Central memory CD4-positive, alpha-beta T cell (primary cell): ENCODE measurements at regions not wholly inside any gene's neighbourhood (a gene's known extent, or its start where the extent isn't known, plus 50 kb on each side); places are given as distances from the start of the nearest gene placed in this dataset.

Experiments
- DNase-seq: peaks from one replicate; pipeline ENCODE4 v3.0.0; 2022

DNA sequence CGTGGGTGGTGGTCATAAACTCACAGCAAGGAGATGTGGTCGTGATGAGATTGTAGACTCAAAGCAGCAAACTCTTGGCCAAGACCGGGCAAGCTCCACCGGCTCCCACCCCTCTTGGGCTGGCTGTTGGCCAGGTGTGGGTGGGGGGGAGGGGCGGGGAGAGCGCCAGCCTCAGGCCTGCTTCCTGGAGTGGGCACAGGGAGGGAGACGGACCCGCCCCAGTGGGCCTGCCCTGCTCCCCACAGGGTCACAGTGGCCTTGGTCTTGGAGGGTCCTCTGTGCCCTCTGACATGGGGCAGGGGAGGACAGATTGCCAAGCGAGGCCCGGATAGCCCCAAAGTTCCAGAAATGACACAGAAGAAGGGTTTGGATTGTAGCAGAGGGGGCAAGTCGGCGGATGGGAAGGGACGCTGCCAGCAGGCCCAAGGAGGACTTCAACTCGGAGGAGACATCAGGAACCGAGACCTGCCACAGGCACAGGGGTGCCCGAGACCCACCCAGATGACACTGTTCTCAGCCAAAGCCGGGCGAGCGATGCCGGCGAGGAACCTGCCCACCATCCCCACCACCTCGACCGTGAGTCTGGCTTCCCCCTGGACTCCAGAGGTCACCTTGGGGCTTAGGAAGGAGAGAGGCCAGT, 85.4 kb upstream of the ACTRT2 start:
- no peak for DNase-seq

DNA sequence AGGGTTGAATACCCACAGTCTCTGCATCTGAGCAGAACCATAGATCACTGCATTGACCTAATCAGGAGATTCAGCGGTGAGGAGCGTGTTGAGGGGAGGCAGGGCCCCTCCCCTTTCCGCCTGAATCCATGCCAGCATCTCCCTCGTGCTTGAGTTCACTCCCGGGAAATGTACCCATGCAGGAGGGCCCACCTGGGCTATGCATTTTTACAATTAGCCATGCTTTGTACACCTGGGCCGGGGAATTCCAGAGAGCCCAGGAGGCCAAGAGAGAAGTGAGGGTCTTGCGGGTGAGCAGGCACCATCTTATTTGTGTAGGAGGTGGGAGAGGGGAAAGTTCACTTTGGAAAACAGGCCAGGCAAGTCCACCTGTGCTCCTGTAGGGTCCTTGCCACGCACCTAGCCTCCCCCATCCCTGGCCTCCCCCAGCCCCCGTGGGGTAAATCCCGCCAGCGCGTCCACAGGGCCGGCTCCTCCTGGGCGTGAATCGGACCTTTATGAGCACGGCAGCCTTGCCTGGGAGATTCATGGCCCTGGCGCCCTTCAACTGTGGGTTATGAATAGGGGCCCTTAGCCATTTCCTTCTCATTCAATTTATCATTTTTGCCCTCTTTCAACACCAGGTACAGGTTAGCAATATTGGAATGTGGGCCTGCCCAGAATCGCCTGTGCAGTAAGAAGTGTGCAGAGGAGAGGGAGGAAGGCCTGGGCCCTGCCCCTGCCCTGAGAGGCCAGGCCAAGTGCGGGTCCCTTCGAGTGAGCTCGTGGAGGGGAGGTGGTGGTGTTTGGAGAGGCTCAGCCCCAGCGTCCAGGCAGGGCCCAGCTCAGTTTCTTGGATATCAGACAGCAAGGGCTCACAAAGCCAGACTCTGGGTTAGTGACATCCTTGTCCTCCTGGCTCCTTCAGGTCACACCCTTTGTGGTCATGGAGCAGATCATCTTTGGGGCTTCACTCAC, 84.4 kb upstream of the ACTRT2 start:
- DNase-seq = no peak

DNA sequence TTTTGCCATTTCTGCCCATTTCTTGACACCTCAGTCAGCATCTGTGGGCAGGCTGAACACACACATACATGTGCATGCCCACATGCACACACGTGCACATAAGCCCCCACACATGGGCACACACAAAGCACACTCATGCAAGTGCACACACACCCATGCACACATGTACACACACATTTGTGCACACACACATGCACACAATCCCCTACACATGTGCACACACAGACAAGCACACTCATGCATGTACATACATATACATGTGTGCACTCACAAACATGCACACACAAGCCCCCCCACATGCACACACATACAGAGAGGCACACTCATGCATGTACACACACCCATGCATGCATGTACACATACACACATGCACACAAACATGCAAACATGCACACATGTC, 83.5 kb upstream of the ACTRT2 start:
- no peak for DNase-seq

DNA sequence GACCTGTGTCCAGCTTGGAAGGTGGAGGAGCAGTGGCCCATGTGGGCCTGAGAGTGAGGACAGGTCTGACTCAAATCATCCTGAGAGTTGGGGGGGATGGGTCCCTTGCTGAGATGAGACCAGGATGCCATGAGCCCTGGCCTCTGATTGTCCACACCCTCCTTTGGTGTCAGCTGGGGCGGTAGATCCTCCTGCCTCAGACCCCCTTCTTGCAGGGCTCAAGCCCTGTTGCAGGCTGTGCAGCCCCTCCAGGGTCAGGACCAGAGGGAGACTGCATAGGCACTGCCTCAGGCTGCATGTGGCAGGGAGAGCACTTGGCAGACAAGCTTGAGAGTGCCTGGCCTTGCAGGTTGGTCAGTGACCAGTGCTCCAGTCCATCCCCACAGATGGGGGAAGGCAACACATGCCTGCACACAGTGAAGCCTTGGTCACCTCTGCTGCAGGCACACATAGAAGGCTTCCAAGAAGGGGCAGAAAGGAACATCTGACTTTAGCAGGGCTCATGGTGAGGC, 82.2 kb upstream of the ACTRT2 start:
- DNase-seq = no peak

DNA sequence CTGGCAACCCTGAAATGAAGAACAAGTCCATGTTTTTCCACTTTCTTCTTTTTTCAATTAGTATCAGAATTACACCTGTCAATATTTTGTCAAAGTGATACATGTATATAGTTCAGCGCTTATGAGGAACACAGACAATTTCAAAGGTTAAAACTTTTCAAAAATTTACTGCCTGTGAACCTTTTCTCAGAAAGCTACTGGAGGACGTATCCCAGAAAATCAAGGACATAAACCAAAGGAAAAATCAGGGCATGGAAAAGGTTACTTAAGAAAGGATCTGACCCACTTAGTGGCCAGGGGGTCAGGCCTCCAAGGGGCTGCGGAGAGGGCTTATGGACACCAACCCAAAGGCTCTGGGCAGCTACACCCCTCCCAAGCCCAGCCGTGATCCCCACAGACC, 81.1 kb upstream of the ACTRT2 start:
- no peak for DNase-seq

DNA sequence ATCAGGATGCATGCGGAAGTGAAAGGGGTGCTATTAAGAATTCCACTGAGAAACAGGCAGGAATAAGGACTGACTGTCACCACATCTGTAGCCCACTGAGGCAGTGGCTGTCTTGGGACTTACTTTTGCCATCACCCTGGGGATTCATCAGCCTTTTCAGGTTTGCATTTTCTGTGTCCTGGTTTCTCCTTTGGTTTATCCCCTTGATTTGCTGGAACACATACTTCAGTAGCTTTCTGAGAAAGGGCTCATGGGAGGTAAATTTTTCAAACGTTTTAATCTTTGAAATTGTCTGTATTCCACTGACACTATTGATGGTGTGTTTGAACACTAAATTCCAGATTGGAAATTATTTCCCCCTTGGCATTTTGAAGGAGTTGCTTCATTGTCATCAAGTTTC, 80.2 kb upstream of the ACTRT2 start:
- DNase-seq = no peak

DNA sequence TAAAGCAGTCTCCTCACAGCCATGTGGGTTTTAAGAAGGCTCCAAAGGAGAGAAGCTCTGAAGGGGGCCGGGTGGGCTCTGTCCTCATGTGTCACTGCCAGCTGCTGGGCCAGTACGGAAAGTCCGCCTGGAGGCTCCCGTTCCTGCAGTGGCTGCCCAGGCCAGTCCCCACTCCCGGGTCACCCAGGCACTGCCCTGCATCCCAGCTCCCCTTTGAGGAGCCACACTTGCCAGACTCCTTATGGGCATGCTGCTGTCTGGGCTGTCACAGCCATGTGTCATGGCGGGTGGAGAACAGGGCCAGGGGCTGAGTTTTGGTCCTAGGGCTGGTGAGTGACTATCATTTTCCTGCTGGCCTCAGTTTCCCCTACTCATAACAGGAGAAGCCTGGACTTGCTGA, 79.4 kb upstream of the ACTRT2 start:
- no peak for DNase-seq

DNA sequence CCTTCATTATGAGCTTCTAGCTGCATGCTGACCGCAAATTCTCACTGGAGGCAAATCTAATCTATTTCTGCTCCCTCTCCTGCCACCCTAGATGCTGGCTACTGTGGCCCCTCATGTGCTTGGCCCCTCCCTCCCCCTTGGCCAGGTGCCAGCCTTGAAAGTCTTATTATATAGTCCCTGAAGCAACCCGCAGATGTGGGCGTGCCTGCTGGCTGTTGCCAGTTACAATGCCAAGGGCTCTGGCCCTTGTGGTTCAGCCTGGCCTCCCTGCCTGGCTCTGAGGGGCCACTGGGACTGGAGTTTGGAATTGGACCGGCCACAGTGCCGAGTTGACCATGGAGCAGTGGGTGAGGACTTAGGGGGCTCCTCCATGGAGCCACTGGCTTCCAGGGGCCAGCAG, 78.9 kb upstream of the ACTRT2 start:
- no peak for DNase-seq

DNA sequence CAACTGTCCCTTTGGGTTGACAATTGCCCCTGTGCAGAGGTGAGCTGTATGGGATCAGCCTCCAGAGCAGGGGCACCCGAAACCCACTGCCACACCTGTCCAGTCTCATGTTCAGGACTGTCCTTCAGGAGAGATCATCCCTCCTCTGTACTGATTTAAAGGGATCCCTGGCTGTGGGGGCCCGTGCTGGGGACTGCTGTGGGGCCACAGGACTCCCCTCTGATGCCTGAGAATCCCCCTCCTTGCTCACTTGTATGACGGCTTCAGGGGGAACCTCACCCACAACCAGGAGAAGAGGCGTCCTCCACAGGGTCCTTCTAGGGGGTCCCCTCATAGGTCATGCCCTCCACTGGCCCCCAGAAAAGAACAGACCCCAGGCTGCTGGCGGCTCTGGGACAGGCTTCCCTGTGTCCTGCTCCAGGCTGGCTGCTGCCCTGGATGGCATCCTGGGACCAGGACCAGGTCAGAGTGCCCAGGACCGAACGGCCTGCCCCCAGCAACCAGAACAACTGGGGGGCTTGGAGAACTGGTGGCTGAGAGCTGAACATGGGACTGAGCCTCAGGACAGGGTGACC, 77.5 kb upstream of the ACTRT2 start:
- DNase-seq = no peak

DNA sequence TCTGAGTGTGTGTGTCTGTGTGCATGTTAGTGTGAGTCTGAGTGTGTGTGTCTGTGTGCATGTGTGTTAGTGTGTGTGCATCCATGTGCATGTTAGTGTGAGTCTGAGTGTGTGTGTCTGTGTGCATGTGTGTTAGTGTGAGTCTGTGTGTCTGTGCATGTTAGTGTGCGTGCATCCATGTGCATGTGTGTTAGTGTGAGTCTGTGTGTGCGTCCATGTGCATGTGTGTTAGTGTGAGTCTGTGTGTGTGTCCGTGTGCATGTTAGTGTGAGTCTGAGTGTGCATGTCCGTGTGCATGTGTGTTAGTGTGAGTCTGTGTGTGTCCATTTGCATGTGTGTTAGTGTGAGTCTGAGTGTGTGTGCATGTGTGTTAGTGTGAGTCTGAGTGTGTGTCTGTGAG, 76.6 kb upstream of the ACTRT2 start:
- no peak for DNase-seq

DNA sequence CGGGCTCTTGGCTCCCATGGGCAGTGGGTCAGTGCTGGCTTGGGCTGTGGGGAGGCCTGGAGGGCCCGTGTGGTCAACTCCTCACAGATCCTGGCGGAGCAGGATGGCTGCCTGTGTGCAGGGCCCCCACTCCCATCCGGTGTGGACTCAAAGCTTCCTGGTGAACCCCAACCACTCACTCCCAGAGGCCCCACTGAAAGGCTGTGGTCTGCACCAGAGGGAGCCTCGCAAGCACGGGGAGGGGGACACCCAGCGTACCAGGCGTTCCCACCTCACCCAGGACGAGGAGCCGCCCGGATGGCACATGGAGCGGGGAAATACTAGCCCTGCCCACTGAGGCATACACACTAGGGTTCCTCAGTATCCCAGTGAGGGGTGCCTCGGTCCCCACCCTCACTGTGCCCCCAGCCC, 75.4 kb upstream of the ACTRT2 start:
- no peak for DNase-seq

DNA sequence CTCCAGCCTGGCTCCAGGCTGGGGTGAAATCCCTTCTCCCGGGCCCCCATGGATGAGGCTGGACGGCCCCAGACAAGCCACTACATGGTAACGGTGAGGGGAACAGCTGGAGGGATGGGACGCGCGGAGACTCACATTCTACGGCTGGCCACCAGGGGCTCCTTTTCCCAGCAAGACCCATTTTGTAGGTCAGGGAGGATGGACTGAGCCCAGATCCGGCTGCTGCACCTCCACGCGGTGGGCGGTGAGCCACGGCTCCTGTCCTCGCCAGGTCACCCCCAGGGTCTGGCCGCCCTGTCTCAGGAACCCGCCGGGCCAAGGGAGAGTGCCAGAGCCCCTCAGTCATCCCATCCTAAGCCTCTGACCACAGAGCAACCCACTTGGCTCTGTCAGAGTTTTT, 75.0 kb upstream of the ACTRT2 start:
- DNase-seq = no peak

DNA sequence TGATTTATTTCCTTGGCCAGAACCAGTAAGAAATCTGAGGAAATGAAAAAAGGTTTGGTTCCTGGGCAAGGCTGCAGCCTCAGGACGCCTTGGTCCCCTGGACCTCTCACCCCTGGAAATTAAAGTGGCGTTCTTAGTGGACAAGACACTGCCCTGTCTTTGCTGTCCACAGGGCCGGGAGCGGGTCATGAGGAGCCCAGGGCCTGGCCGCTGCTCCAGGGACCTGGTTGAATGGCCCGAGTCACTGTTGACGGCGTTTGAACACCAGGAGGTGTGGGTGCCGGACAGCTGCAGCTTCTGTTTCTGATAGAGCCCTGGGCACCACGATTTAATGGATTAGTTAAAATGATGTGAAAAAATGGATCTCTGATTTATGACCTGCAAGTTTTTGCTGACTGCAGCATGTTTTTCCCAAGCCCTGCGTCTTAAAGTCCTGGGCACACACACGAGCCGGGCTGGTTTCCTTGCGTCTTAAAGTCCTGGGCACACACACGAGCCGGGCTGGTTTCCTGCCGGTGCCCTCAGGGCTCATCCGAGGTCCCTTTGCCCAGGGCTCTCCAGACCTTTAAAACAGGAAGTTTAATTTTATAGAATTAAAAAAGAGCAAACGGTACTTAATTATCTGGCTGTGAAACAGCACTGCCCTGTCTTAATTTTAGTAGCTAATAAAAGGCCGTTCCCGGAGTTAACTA, 74.1 kb upstream of the ACTRT2 start:
- no peak for DNase-seq

DNA sequence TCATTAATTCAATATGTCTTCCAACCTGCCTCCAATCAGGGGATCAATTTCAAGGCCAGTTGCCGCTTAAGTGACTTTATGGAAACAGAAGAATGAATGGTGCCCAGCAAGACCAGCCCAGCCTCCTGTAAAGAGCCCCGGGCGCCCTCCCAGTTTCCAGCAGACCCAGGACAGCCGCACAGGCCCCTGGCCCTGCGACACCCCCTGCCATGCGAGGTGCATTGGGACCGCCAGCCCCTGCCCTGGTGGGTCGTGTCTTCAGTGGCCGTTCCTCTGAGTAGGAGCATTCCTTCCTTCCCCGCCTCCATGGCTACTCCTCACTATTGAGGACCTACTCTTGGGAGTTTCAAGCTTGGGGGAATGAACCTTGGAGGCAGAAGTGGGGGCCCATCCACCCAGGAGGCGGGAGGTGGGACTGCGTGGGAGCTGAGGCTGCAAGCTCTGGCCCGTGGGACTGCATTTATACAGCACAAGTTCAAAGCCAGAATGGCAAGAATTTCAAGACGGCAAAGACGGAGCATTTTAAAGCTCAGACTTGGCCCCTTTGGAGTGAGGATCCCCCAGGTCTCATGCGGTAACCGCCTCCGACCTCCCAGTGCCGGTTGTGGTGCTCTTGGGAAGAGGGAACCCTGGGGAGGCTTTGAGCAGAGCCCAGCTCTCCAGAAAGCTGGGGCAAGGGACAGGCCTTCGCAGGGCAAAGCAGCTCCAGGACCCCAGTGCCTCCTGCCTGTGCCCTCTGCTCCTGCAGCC, 73.1 kb upstream of the ACTRT2 start:
- no peak for DNase-seq

DNA sequence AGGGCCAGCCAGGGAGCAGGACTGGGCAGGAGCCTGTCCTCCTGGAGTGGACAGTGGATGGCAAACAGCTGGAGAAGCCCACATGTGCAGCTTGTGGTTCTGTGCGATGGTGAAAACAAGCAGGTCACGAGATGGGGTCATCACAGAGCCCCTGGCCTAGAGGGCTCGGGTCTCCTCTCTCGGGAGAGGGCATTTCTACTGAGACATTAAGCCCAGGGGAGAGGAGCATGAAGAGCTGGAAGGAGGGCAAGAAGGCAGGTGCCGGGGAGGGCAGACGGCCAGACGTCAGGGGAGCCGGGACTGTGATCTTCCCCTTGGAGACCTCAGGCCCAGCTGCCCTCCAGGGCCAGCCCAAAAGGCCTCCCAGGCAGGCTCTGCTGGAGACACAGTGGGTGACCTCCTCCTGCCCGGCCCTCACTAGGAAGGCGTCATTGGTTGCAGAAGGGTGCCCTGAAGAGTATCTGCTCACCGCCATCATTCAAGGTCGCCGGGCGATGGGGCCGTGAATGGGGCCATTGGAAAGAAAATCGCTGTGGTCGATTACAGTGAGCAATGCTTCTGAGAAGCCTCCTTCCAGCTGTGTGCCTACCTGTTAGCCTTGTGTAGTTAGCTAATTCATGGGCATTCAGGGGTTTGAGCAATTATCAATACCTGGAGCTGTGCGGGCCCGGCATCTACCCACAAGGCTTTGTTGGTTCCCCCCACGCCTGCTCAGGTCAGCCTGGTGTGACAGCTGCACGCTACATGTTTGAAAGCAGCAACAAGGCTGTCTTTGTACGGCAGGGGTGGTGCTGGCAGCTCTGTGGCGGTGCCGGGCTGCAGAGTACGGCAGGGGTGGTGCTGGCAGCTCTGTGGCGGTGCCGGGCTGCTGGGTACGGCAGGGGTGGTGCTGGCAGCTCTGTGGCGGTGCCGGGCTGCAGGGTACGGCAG, 72.3 kb upstream of the ACTRT2 start:
- no peak for DNase-seq

DNA sequence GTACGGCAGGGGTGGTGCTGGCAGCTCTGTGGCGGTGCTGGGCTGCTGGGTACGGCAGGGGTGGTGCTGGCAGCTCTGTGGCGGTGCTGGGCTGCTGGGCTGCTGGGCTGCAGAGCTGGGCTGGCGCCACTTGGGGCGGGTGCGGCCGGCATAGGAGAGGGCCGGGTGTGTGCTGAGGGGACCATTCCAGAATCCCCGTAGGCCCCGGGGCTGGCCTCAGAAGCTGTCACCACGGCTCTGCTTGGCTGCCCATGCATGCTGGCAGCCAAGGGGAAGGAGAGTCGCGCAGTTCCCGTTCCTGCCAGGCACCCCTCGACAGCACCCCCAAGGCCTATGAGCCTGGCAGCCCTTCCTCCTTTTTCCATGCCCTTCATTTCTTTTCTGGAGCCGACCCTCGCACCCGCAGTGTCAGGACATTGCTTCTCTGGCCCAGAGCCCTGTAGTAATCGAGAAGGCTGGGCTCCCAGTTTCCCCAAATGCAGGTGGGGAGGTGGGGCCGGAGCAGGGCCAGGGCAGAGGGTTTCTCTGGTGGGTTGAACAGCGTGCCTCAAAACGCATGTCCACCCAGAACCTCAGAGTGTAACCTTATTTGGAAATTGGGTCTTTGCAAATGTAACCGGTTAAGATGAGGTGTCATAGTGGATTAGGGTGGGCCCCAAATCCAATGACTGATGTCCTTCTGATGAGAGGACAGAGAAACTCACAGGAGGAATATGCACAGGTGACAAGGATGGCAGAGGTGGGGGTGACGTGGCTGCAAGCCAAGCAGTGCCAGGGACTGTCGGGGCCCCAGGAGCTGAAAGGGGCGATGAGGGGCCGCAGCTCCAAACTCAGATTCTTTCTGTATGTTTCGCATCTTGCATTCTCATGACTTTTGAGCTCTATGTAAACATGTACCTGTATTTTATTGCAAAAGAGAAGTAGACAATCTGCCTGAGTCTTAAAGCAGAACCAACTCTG, 71.0 kb upstream of the ACTRT2 start:
- DNase-seq = no peak

DNA sequence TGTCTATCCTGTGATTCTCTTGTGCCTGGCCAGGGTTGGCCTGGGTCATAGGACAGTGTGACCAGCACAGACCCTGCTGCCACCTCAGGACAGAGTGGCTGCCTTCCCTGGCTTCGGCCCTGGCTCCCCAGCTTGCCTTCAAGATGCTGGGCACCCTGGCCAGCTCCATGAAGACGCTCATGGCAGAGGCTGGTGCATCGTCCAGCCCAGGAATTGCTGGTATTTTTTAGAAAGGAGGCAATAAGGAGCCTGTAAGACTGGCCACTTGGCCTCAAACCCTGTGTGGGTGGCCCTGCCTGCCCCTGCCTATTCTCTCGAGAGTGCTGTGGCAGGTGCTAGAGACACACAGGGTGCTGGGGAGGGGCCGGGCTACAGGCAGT, 70.4 kb upstream of the ACTRT2 start:
- DNase-seq = no peak

DNA sequence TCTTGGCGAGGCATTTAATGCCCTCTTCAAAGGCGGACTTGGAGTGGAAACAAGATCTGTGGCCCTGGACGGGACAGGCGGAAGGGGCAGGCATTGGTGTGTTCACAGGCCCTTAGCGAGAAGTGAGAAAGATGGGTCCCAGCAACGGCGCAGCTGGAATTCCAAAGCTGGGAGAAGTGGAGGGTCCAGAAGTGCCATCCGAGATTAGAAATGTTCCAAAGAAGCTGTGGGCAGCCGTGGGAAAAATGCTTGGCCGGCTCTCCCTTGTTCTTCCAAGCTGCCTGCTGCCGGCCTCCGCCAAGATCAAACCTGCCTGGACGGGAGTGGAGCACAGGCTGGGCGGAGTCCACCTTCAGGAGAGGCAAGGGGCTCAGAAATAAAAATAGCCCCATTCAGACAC, 69.4 kb upstream of the ACTRT2 start:
- no peak for DNase-seq

DNA sequence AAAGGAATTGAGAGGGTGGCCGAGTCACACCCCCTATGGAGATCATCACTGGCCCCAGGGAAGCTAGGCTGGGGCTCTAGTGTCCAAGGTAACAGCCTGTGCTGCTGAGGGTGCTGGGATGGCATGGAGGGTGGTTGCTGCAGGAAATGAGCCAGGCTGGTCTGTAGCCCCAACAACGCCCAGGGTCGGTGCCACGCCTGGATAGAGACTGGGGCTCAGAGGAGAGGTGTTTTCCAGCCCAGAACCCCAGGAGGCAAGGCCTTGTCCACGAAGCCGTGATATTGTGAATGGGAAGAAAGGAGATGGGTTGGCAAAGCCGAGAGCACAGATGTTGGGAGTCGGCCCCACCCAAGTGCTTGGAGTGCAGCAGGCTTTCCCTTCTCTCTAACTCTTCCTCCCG, 68.9 kb upstream of the ACTRT2 start:
- DNase-seq = no peak

DNA sequence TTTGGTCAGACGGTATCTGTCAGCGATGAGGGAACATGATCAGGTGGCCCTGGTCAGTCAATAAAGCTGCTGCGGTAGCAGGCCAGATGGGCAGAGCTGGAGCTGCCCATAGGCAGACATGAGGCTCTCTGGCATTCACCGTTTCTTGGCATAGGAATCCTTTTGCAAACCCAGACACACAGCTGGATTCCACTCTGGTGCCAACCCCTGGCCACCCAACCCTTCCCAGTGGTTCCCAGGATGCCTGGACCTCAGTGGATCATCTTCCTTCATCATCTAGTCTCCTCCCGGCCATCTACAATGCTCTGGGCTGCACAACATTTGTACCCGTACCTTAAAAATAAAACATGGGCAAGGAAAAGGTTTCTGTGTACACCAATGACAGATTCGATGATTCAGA, 68.3 kb upstream of the ACTRT2 start:
- DNase-seq = no peak
